ENCODE measurements at regions not wholly inside any gene's neighbourhood (a gene's known extent, or its start where the extent isn't known, plus 50 kb on each side); places are given as distances from the start of the nearest gene placed in this dataset.

DNA sequence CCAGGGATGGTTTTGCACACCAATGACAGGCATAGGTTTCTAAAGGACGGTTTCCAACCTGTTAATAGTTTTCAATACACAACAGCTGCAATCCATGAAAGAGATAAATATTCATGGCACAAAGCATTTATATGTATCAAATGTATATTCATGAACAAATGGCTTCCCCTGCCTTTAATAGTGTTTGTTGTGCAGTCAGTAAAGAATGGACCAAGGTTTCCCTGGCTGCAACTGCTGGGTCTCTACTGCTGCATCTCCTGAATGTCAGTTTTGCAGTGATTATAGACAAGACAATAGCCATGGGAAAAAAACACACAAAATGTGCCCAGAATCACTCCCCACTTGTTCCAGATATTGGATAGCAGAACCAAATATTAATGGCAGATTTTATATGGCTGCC, 284.1 kb downstream of the BTG1 start:
- H3K4me1 ChIP-seq: no peaks in the 10 kb centered on the region
- H3K36me3 ChIP-seq: no peaks in the 10 kb centered on the region
- 97 to 100% methylated on average over 1 of the region's 1 CpG for WGBS, 2 donors
- no peak overlapping the region for H3K27ac ChIP-seq
- no peak overlapping the region for H3K4me3 ChIP-seq
- H3K27me3 ChIP-seq: no peaks in the 10 kb centered on the region
- intact Hi-C loops (cut with DNase I): no loop called here
- FAIRE-seq (no peak), ATAC-seq (no peak), DNase-seq (no peak)
- H3K9me3 ChIP-seq: no peaks in the 10 kb centered on the region
- TF ChIP-seq, protein P1, sequence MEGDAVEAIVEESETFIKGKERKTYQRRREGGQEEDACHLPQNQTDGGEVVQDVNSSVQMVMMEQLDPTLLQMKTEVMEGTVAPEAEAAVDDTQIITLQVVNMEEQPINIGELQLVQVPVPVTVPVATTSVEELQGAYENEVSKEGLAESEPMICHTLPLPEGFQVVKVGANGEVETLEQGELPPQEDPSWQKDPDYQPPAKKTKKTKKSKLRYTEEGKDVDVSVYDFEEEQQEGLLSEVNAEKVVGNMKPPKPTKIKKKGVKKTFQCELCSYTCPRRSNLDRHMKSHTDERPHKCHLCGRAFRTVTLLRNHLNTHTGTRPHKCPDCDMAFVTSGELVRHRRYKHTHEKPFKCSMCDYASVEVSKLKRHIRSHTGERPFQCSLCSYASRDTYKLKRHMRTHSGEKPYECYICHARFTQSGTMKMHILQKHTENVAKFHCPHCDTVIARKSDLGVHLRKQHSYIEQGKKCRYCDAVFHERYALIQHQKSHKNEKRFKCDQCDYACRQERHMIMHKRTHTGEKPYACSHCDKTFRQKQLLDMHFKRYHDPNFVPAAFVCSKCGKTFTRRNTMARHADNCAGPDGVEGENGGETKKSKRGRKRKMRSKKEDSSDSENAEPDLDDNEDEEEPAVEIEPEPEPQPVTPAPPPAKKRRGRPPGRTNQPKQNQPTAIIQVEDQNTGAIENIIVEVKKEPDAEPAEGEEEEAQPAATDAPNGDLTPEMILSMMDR (IDR thresholded peaks at IDR 0.05): no peak

DNA sequence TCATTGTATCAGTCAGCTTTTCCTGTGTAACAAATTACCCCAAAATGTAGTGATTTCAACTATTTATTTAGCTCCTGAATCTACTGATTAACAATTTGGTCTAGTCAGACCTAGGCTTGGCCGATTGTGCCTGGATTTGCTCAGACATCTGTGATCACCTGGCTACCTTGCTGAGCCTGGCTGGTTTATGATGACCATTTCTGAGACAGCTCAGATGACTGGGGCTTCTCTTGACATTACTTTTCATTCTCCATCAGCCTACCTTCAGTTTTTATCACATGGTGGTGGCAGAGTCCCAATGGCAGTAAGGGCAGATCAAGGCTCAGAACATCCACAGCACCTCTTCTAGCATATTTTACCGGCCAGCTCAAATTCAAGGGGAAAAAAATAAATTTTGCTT, 286.3 kb downstream of the BTG1 start:
- 89 to 94% methylated on average over 2 of the region's 2 CpGs for WGBS, 2 donors
- TF ChIP-seq, protein P1 (IDR thresholded peaks at IDR 0.05): no peak
- no peak overlapping the region for H3K27ac ChIP-seq
- H3K36me3 ChIP-seq: no peaks in the 10 kb centered on the region
- FAIRE-seq: no peak
- no peaks in the 10 kb centered on the region for H3K27me3 ChIP-seq
- H3K4me1 ChIP-seq: no peaks in the 10 kb centered on the region
- intact Hi-C loops (cut with DNase I): no loop called here
- H3K4me3 ChIP-seq: no peak overlapping the region
- H3K9me3 ChIP-seq: no peaks in the 10 kb centered on the region
- ATAC-seq: no peak
- DNase-seq: no peak

DNA sequence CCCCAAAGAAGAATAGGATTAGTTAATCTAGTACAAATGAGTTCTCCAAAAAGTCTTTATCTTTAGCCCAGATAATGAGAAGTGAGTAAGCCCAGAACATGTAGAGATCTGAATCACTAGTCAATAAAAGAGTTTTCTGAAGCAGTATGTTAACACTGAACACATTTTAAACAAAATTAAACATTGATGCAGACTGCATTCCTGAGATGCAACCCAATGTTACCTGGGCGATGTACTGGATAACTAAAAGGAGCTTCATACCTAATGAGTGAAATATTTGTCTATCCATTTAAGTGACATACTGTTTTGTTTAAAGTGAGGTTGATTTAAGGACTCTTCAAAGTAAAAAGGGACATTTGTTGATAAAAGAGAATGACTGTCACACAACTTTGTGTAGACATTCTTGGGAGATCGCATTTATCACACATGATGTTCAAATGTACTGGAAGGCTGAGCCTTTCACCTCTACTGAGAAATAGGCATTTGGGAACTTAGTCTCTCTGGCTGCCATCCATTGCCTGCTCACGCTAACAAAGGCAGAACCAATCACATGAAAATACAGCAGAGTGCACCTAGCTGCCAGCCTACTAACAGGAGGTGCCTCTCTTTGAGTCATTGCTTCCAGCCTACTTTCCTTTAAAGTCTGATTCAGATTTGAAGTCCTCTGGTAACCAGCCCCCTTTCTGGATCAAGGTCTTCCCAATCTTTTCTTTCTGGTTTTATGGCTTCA, 287.7 kb downstream of the BTG1 start:
- intact Hi-C loops (cut with DNase I): no loop called here
- FAIRE-seq (no peak), DNase-seq (no peak), ATAC-seq (no peak)
- H3K4me1 ChIP-seq: no peaks in the 10 kb centered on the region
- no peaks in the 10 kb centered on the region for H3K36me3 ChIP-seq
- no peak overlapping the region for H3K27ac ChIP-seq
- TF ChIP-seq, protein P1 (IDR thresholded peaks at IDR 0.05): no peak
- no peak overlapping the region for H3K4me3 ChIP-seq
- no peaks in the 10 kb centered on the region for H3K9me3 ChIP-seq
- 89 to 90% methylated on average over 3 of the region's 3 CpGs for WGBS, 2 donors
- H3K27me3 ChIP-seq: no peaks in the 10 kb centered on the region

DNA sequence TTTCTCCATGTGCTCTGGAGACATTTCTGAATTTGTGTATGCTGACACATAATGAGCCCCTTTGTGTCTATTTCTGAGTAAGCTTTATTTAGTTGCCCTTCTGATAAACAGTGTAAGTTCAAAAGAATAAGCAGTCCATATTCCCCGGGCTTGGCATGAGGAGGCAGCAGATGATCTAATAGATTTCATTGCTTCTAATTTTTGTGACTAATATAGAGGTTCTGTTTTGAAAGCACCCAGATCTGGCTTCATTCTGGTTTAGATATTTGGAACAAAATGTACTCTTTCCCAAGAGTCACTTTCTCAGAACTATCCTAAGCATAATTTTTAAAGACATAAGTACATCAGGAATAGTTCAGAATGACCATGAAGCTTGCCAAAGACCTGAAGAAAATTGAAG, 290.9 kb downstream of the BTG1 start:
- intact Hi-C loops (cut with DNase I): no loop called here
- 0% methylated on average over 1 of the region's 1 CpG for WGBS, 2 donors
- H3K36me3 ChIP-seq: no peaks in the 10 kb centered on the region
- FAIRE-seq (no peak), ATAC-seq (peak in 1 of 4 donors; percentile 32), DNase-seq (no peak)
- no peaks in the 10 kb centered on the region for H3K27me3 ChIP-seq
- H3K4me1 ChIP-seq: no peaks in the 10 kb centered on the region
- H3K4me3 ChIP-seq: no peak overlapping the region
- H3K9me3 ChIP-seq: no peaks in the 10 kb centered on the region
- no peak overlapping the region for H3K27ac ChIP-seq
- TF ChIP-seq, protein P1 (IDR thresholded peaks at IDR 0.05): no peak

DNA sequence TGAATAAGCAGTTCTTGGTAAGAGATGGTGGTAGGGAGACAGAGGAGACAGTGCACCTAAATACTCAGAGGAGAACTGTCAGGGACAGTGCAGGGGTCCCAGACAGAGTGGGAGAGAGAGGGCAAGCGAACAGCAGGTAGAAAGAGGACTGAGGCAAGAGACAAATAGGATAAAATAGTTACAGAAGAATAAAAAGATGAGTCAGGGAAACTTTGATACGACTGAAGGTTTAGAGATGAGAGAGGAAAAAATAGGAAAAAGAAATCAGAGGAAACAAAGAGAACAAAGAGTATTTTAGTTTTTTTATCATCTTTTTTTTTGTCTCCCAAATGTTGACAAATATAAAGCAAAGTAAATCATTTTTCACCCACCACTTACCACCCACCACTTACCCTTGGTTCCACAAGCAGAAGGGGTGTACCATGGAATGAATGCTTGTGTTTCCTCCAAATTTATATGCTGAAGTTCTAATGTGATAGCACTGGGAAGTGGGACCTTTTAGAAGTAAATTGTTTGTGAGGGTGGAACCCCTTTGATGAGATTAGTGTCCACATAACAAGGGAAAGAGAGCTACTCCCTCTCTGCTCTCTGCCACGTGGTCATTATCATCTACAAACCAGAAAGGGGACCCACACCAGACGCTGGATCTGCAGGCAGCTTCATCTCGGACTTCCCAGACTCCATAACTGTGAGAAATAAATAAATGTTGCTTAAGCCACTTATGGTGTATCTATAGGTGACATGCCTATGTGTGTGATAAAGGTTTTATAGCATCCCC, 292.1 kb downstream of the BTG1 start:
- DNase-seq (no peak), FAIRE-seq (no peak), ATAC-seq (no peak)
- H3K36me3 ChIP-seq: no peaks in the 10 kb centered on the region
- H3K27ac ChIP-seq: no peak overlapping the region
- no peaks in the 10 kb centered on the region for H3K27me3 ChIP-seq
- no peaks in the 10 kb centered on the region for H3K9me3 ChIP-seq
- H3K4me1 ChIP-seq: peaks cover 0 to 3% (median 0%) of the 10 kb centered on the region in 3 donors
- TF ChIP-seq, protein P1 (IDR thresholded peaks at IDR 0.05): no peak
- H3K4me3 ChIP-seq: no peak overlapping the region
- intact Hi-C loops (cut with DNase I): no loop called here
- WGBS, 2 donors: 80 to 85% methylated on average over 5 of the region's 5 CpGs

Measured in pancreas (tissue), 10 donors.